NCI-H82 treated with DMSO at 0.1 percent for 48 hours (cell line): ENCODE measurements at regions not wholly inside any gene's neighbourhood (a gene's known extent, or its start where the extent isn't known, plus 50 kb on each side); places are given as distances from the start of the nearest gene placed in this dataset.
"Not testable (repeated sequence)": the region's sequence is repeated elsewhere in the genome, so short reads cannot be mapped to it uniquely, and the experiment has no call there.

Experiments used
- DNase-seq: peaks from one replicate; lab custom pipeline; 2025; ENCODE audit not compliant: unreplicated experiment; lab: John Stamatoyannopoulos, UW

- DNase-seq = no peak
Measured at GRCh38 chr21:43291347-43291950, 122.6 kb downstream of the CRYAA start.

DNA sequence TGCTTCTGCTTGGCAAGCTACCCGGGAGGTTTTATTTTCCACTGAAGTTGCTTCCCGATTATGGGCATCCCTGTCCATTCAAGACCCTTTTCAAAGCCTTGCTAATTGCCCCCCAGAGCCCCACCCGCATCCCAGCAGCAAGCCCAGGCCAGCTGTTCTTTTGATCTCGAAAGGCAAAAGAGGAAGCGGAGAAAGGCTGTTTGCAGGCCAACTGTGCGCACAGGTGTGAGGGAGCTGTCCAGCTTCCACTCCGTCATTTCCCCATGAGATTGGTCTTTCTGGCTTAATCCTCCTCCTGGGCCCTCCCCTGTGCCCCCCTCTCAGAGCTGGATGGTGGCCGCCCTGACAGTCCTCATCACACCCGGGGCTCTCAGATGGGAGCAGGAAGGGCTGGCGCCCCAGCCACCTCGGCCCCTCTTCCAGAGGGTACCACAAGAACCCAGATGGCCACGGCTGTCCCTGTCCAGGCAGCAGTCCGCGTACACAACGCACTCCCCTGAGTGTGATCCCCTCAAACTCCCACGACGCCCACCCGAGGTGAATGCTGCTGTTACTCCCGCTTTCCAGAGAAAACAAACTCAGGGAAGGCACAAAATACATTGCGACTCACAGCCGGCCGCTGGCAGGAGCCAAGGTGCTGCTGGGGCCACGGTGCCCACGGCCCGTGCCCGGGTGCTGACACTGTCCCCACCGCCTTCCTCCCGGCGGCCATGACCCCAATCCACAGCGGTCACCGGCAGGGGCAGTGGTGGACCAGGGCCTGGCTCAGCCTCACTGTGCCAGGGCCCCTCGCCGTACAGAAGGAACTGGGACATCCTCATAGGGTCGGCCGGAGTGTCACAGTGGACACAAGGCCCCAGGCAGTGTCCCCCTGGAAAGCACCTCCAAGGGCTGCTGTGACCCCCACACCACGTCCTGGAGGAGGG, 121.9 kb downstream of the CRYAA start:
- no peak for DNase-seq

DNA sequence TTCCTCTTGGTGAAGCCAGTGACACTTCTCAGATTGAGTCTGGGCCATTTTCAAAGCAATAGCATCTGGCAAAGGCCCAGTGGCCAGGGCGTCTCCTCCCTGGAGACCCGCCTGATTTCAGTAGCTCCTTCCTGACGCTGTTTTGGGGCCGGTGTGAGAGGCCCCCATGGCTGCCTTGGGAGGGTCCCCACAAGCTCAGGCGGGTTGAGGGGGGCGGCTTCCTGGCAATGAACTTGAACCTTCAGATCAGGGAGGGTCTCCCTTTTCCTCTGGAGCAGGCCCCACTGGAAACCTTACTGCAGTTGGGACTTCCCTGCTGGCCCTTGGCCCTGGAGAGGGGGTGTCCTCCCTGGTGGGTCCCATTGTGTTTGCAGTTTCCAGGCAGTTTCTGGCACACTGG, 121.2 kb downstream of the CRYAA start:
- no peak for DNase-seq

GRCh38 chr21:43289442-43289841, 120.6 kb downstream of the CRYAA start:
- no peak for DNase-seq

DNA sequence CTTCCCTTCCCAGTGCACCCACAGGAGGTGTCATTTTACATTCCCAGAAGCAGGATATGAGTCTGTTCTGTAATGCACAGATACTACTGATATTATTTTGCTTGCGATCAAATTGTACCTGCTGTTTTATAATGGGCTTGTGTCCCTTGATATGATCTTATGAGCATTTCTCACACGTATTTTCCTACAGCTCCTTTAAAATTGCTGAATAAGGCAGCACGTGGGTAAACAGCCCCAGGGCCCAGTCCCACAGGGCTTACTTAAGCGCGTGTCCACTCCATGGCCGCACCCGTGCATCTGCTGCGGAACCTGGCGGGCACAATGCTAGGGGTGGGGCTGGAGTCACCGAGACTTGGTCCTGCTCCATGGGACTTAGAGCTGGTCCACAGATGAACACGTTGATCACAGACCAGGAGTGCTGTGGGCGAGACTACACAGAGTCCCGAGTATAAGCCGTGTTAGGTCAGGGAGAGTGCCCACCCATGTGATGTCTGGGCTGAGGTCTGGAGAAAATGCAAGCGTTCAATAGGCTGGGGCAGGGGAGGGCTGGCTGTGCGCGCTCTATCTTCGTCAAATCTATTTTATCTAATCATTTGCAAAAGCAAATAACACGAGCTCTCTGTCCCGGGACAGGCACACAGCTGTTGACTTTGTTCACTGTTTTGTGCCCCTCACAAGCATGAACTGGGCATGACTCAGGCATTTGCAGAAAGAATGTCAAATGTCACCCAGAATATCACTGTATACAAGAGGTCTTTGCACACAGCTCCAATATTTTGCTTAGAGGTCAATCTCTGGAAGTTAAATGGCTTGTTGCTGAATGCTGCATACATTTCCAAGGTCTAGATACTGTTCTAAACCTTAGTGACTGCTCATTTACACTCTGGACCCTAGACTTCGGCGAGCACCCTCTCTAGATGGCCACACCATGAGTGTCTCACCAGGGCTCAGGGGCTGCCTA, 119.3 kb downstream of the CRYAA start:
- no peak for DNase-seq

DNA sequence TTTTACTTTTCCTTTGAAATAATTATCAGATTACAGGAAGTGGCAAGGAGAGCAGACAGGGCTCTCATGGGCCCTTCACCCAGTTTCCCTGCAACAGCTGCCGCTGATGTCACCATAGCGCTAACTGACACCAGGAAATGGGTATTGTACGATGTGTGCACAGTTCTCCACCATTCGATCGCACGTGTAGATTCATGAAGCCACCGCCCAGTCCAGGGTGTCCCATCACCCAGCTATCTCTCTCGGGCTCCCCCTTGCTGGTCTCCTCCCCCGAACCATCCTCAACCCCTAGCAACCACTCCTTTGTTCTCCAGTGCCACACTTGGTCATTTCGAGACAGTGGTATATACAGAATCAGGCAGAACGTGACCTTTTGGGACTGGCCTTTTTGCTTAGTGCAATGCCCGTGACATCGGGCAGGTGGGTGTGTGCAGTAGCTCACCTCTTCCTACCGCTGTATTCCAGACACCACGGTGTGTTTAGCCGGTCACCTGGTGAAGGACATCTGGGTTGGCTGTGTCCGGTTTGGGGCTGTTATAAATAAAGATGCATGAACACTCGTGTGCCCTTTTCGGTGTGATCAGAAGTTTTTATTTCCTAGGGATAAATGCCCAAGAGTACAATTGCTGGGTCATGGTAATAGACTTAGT, 118.4 kb downstream of the CRYAA start:
- no peak for DNase-seq

DNA sequence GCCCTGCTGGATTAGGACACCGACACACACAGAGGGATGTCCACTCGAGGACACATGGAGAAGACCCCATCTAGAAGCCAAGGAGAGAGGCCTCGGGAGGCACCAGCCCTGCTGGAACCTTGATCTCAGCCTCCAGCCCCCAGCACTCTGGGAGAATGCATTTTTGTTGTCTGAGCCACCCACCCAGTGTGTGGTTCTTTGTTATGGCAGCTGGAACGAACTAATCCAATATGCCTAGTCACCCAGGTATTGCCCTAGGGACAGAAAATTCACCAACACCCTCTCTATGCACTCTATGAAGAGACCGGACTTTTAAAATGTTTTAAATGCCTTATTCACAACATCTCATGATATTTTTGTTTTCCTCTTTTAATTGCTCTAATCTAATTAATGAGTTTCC, 117.4 kb downstream of the CRYAA start:
- DNase-seq = no peak

GRCh38 chr21:43284700-43285099, 115.9 kb downstream of the CRYAA start:
- no peak for DNase-seq

- DNase-seq = no peak
Measured at GRCh38 chr21:43284238-43284637, 115.4 kb downstream of the CRYAA start.

- DNase-seq = not testable (repeated sequence)
Measured at GRCh38 chr21:43283925-43284221, 115.1 kb downstream of the CRYAA start.

DNA sequence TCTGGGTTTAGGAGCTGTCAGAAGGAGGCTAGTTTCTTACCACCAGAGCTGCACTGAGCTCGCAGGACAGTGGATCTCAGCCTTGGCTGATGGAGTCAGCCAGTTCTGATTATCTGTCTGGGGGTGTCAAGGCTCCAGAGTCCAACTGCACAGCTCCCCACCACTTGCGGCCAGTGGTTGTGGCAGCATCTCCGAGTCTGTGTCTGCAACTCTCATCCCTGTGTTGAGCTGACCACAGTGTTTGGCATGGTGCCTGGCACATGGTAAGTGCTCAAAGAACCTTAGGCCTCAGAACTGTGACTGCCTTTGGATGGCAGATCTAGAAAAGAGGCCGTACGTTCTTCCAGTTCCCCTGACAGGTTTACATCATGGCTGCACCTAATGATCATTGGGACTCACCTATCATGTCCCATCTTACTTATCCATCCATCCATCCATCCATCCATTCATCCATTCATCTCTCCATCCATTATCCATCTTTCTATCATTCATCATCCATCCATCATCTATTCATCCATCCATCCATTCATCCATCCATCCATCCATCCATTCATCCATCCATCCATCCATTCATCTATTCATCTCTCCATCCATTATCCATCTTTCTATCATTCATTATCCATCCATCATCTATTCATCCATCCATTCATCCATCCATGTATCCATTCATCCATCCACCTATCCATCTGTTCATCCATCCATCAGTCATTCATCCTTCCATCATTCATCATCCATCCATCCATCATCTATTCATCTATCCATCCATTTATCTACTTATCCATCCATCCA, 114.5 kb downstream of the CRYAA start:
- DNase-seq = no peak

DNA sequence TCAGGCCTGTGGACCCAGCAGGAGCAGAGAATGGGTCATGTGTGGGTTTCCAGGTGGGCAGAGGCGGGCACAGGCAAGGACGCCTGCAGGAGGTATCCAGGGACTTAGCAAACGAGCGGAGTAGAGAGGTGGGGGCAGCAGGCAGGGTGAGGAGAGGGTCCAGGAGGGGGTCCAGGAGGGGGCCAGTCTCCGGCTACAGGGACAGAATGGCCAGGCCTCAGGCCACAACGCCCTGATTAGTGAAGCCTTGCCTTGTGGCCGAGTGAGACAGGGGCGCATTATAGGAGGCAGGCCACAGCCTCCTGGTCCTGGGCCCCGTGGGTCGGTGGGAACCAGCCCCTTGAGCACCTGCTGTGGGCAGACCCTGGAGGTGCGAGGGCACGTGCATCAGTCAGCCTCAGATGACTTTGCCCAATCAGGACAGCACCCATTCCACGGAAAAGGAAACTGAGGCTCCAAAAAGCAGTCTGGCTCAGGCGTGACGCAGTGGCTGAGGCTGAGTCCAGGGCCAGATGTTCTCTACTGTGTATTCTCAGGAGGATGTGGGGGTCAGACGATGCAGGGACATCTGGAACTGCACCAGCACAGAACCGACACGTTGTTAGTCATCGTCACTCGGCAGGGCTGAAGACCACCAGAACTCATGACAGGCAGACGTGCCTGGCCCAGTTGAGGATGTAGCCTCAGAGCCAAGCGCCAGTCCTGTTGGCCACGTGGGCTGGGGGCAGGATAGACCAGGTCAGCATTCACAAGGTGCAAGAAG, 113.7 kb downstream of the CRYAA start:
- DNase-seq = no peak

GRCh38 chr21:43281661-43282357, 113.0 kb downstream of the CRYAA start:
- no peak for DNase-seq

GRCh38 chr21:43280949-43281633, 112.3 kb downstream of the CRYAA start:
- DNase-seq = no peak

DNA sequence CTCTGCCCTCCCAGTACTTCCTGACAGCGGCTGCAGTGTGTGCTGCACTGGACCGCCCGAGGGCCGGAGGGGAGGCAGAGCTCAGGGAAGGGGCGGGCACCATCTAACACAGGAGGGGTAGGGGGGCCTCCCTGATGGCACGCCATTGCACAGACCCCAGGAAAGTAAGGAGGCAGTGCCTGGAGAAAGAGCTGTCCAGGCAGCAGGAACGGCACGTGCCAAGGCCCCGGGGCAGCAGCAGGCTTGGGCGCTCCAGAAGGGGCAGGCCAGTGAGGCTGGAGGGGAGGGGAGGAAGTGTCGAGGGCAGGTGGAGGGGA, 110.7 kb downstream of the CRYAA start:
- DNase-seq = no peak

DNA sequence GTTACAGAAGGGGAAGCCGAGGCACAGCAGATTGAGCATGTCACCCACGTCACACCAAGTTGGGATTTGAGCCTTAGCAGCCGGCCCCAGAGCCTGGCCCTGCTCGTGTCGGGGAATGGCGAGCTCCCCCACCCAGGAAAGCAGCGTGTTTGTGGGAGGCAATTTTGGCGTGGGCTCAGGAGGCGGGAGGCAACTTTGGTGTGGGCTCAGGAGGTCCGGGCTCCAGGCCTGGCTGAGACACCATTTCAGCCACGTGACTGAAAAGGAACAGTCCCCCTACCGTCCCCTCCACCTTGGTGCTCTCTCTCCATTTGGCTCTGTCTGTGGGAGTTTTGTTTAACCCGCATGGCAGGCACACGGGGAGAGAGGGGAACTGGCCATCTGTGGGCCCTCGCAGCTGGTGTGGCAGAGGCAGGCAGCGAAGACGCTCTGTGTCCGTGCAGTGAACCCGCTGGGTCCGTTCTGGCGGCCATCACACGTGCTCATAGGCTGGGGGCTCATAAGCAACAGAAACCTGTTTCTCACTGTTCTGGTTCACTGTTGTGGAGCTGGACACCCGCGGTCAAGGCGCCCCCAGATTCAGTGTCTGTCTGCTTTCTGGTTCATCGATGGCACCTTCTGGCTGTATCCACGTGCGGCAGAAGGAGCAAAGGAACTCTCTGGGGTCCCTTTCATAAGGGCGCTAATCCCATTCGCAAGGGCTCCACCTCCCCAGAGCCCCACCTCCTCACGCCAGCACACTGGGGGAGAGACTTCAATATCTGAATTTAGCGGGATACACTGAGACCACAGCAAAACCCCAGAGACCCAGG, 110.2 kb downstream of the CRYAA start:
- no peak for DNase-seq

- no peak for DNase-seq
Measured at GRCh38 chr21:43278359-43278758, 109.6 kb downstream of the CRYAA start.
